HCT116 (cell line): ENCODE measurements at regions not wholly inside any gene's neighbourhood (a gene's known extent, or its start where the extent isn't known, plus 50 kb on each side); places are given as distances from the start of the nearest gene placed in this dataset.

Experiments
- ATAC-seq: fragments of 200-7000 bp; cut with Tn5 transposase; 2 replicates; pipeline ENCODE4 v1.9.1; 2020; ENCODE audit warnings: mild to moderate bottlenecking, moderate library complexity
- BruUV-seq: library from RNA; stranded (reverse); fragments of 400-500 nt; replicated peaks from 2 replicates; lab custom pipeline; 2021; lab: Mats Ljungman, UMichigan
- CTCF ChIA-PET: fragments of 300-600 bp; sonication (Branson Sonifier 250); formaldehyde crosslinking; loops from one replicate; lab custom pipeline; 2021; ENCODE audit warnings: antibody characterized with exemption; lab: Charles Lee
- POLR2A ChIA-PET: fragments of 300-600, 350-600 bp; sonication (Branson Sonifier 250); formaldehyde crosslinking; loops from one replicate; lab custom pipeline; 2021; ENCODE audit warnings: antibody characterized with exemption; lab: Charles Lee
- RAD21 ChIA-PET, 2 experiments: fragments of 300-600 bp; sonication (Branson Sonifier 250); formaldehyde crosslinking; loops; one replicate each; lab custom pipeline; 2023; ENCODE audit warnings: low total read pairs in 2 of 2; ENCODE audit not compliant: uncharacterized antibody in 2 of 2, unreplicated experiment in 2 of 2, low non-redundant PET in 1 of 2; lab: Charles Lee
- DNase-seq: peaks from one replicate; pipeline ENCODE4 v3.0.0-alpha.2; 2010; ENCODE audit warnings: low read depth, low spot score
- H2AFZ ChIP-seq: fragments of 200-600 bp; shearing (Covaris generic), sonication (generic); 2 replicates; pipeline ENCODE4 v1.6.1; 2017; ENCODE audit warnings: low read depth, mixed run types, mixed read lengths, antibody characterized with exemption, low read length; ENCODE audit not compliant: poor library complexity, severe bottlenecking
- H3K27ac ChIP-seq: 2 replicates; pipeline ENCODE4 v1.5.1; 2012; ENCODE audit warnings: low read depth, low read length
- H3K27me3 ChIP-seq: fragments of 200-600 bp; sonication (generic); 2 replicates; pipeline ENCODE4 v1.6.1; 2016; ENCODE audit warnings: mixed run types, low read length, mixed read lengths; ENCODE audit not compliant: insufficient read depth
- H3K36me3 ChIP-seq, 2 experiments: fragments of 200-500 bp in 1 of 2; fragments of 200-600 bp in 1 of 2; sonication (Bioruptor generic) in 1 of 2; sonication (generic) in 1 of 2; 2 replicates each; pipeline versions ENCODE4 v1.5.1 to v1.6.1; 2014 to 2016; ENCODE audit warnings: low read length in 2 of 2, inconsistent platforms in 1 of 2, mixed read lengths in 1 of 2, mixed run types in 1 of 2; ENCODE audit not compliant: insufficient read depth in 2 of 2, control insufficient read depth in 1 of 2
- H3K4me1 ChIP-seq, 2 experiments: fragments of 200-600 bp in 1 of 2; sonication (generic) in 1 of 2; 2 replicates each; pipeline versions ENCODE4 v1.5.1 to v1.6.1; 2012 to 2017; ENCODE audit warnings: low read length in 2 of 2, inconsistent platforms in 1 of 2, mild to moderate bottlenecking in 1 of 2, mixed read lengths in 1 of 2, mixed run types in 1 of 2, moderate library complexity in 1 of 2; ENCODE audit not compliant: insufficient read depth in 2 of 2, control insufficient read depth in 1 of 2
- H3K4me2 ChIP-seq: fragments of 200-600 bp; sonication (generic); 2 replicates; pipeline ENCODE4 v1.6.1; 2017; ENCODE audit warnings: mixed run types, low read length, mixed read lengths
- H3K4me3 ChIP-seq, 2 experiments: fragments of 200-600 bp in 1 of 2; sonication (generic) in 1 of 2; replicated peaks in 1 of 2; 2 replicates each; pipeline ENCODE4 v1.5.1; 2011 to 2016; ENCODE audit warnings: low read length in 2 of 2, control low read depth in 1 of 2, low read depth in 1 of 2, mild to moderate bottlenecking in 1 of 2, mixed read lengths in 1 of 2, mixed run types in 1 of 2
- H3K79me2 ChIP-seq: fragments of 200-600 bp; sonication (generic); 2 replicates; pipeline ENCODE4 v1.6.1; 2017; ENCODE audit warnings: mild to moderate bottlenecking, mixed run types, low read length, moderate library complexity, mixed read lengths; ENCODE audit not compliant: insufficient read depth
- H3K9ac ChIP-seq: fragments of 200-600 bp; sonication (generic); 2 replicates; pipeline ENCODE4 v1.6.1; 2016; ENCODE audit warnings: low read length, mixed read lengths
- H3K9me2 ChIP-seq: fragments of 200-600 bp; sonication (generic), shearing (Covaris generic); 2 replicates; pipeline ENCODE4 v1.6.1; 2017; ENCODE audit warnings: mixed run types, mild to moderate bottlenecking, moderate library complexity; ENCODE audit not compliant: insufficient read depth
- H3K9me3 ChIP-seq, 2 experiments: fragments of 200-500 bp in 1 of 2; fragments of 200-600 bp in 1 of 2; sonication (Bioruptor generic) in 1 of 2; sonication (generic) in 1 of 2; 2 replicates each; pipeline ENCODE4 v1.6.1; 2014 to 2017; ENCODE audit warnings: low read length in 2 of 2, mixed read lengths in 2 of 2, inconsistent platforms in 1 of 2, low read depth in 1 of 2, mild to moderate bottlenecking in 1 of 2, mixed run types in 1 of 2, moderate library complexity in 1 of 2; ENCODE audit not compliant: control insufficient read depth in 1 of 2, insufficient read depth in 1 of 2
- H4K20me1 ChIP-seq: fragments of 200-600 bp; sonication (generic), shearing (Covaris generic); 2 replicates; pipeline ENCODE4 v1.6.1; 2017; ENCODE audit warnings: mixed run types, mild to moderate bottlenecking, moderate library complexity; ENCODE audit not compliant: insufficient read depth
- ATF3 ChIP-seq: IDR thresholded peaks from 2 replicates; pipeline ENCODE4 v1.6.1; 2012
- CBX3 ChIP-seq: IDR thresholded peaks from 2 replicates; pipeline ENCODE4 v1.6.1; 2012; ENCODE audit warnings: low read depth
- CTCF ChIP-seq, 3 experiments: fragments of 200-600 bp in 1 of 3; sonication (generic) in 1 of 3; IDR thresholded peaks in 2 of 3; conservative IDR thresholded peaks in 1 of 3; 2 replicates each; pipeline ENCODE4 v1.5.1; 2012 to 2017; ENCODE audit warnings: low read depth in 2 of 3, low read length in 2 of 3, antibody characterized with exemption in 1 of 3, borderline replicate concordance in 1 of 3, control low read depth in 1 of 3, mild to moderate bottlenecking in 1 of 3, mixed read lengths in 1 of 3, mixed run types in 1 of 3, moderate library complexity in 1 of 3; ENCODE audit not compliant: insufficient read depth in 1 of 3
- EGR1 ChIP-seq: IDR thresholded peaks from 2 replicates; pipeline ENCODE4 v1.6.1; 2012; ENCODE audit warnings: low read depth
- ELF1 ChIP-seq: IDR thresholded peaks from 2 replicates; pipeline ENCODE4 v1.6.1; 2012; ENCODE audit warnings: low read depth, borderline replicate concordance
- EZH2 ChIP-seq: fragments of 200-600 bp; sonication (generic); IDR thresholded peaks from 2 replicates; pipeline ENCODE4 v1.6.1; 2017; ENCODE audit warnings: antibody characterized with exemption, mixed run types
- JUND ChIP-seq: IDR thresholded peaks from 2 replicates; pipeline ENCODE4 v1.6.1; 2012
- POLR2A ChIP-seq: IDR thresholded peaks from 2 replicates; pipeline ENCODE4 v1.7.0; 2011; ENCODE audit warnings: borderline replicate concordance; ENCODE audit not compliant: insufficient read depth, insufficient read length; ENCODE audit errors: extremely low read depth
- POLR2AphosphoS5 ChIP-seq: IDR thresholded peaks from 2 replicates; pipeline ENCODE4 v1.6.1; 2011; ENCODE audit warnings: mild to moderate bottlenecking, low read depth, low read length, moderate library complexity
- RAD21 ChIP-seq: IDR thresholded peaks from 2 replicates; pipeline ENCODE4 v1.6.1; 2012; ENCODE audit warnings: low read depth, mild to moderate bottlenecking
- REST ChIP-seq: IDR thresholded peaks from 2 replicates; pipeline ENCODE4 v1.6.1; 2012; ENCODE audit warnings: low read depth
- SIN3A ChIP-seq: IDR thresholded peaks from 2 replicates; pipeline ENCODE4 v1.6.1; 2012; ENCODE audit warnings: low read depth
- SRF ChIP-seq: IDR thresholded peaks from 2 replicates; pipeline ENCODE4 v1.6.1; 2012; ENCODE audit warnings: low read depth
- TCF7L2 ChIP-seq: IDR thresholded peaks from 2 replicates; pipeline ENCODE4 v1.7.0; 2011; ENCODE audit warnings: borderline replicate concordance, inconsistent platforms; ENCODE audit not compliant: insufficient read depth, insufficient read length; ENCODE audit errors: extremely low read depth
- YY1 ChIP-seq: IDR thresholded peaks from 2 replicates; pipeline ENCODE4 v1.6.1; 2011; ENCODE audit warnings: low read length, low read depth, moderate library complexity, mild to moderate bottlenecking; ENCODE audit not compliant: insufficient replicate concordance; ENCODE audit errors: extremely low read depth
- ZBTB33 ChIP-seq: IDR thresholded peaks from 2 replicates; pipeline ENCODE4 v1.6.1; 2011; ENCODE audit warnings: mild to moderate bottlenecking, low read length, moderate library complexity; ENCODE audit not compliant: insufficient replicate concordance; ENCODE audit errors: extremely low read depth
- ZFX ChIP-seq: fragments of 450-650 bp; IDR thresholded peaks from 2 replicates; pipeline ENCODE4 v1.6.1; 2017
- ZNF274 ChIP-seq: fragments of 200-500 bp; sonication (Bioruptor generic); IDR thresholded peaks from 2 replicates; pipeline ENCODE4 v1.6.1; 2014; ENCODE audit warnings: mild to moderate bottlenecking, low read depth, low read length, inconsistent platforms
- intact Hi-C: fragments of 100-400 bp; cut with micrococcal nuclease; formaldehyde crosslinking; loops from 2 replicates; pipeline ENCODE4 v1.10.0; 2022

GRCh38 chr5:126692971-126693370 is 84.0 kb upstream of the LMNB1 start:
- ChIA-PET POLR2A (no interaction called here), CTCF (no interaction called here), RAD21 (no interaction called here)
- intact Hi-C loops, result no loop called here
- no peaks in the 10 kb centered on the region for H3K4me1 ChIP-seq
- no peaks in the 10 kb centered on the region for H3K27me3 ChIP-seq
- TF ChIP-seq REST (no peak), POLR2AphosphoS5 (no peak), POLR2A (no peak), SIN3A (no peak), TCF7L2 (no peak), ATF3 (no peak), ZFX (no peak), EZH2 (no peak), YY1 (no peak), CBX3 (no peak), ELF1 (no peak), EGR1 (no peak), ZBTB33 (no peak), JUND (no peak), RAD21 (no peak), SRF (no peak), ZNF274 (no peak), CTCF (IDR thresholded peaks at IDR 0.05 in 2 of 3, conservative IDR thresholded peaks at IDR 0.05 in 1 of 3; ENCODE audit: borderline replicate concordance in 1 of 3, insufficient read depth in 1 of 3, low read depth in 2 of 3, low read length in 2 of 3) (no peak)
- H3K27ac ChIP-seq, result no peak overlapping the region
- no peak overlapping the region for H3K4me3 ChIP-seq
- no peak overlapping the region for H2AFZ ChIP-seq
- H3K9me3 ChIP-seq, result no peaks in the 10 kb centered on the region
- no peak overlapping the region for H3K9ac ChIP-seq
- H3K9me2 ChIP-seq, result no peaks in the 10 kb centered on the region
- BruUV-seq, result no TSS peak
- no peaks in the 10 kb centered on the region for H3K36me3 ChIP-seq
- DNase-seq, result no peak
- no peak for ATAC-seq
- no peaks in the 10 kb centered on the region for H3K79me2 ChIP-seq
- no peaks in the 10 kb centered on the region for H4K20me1 ChIP-seq
- H3K4me2 ChIP-seq, result no peak overlapping the region
